ENCODE measurements at regions not wholly inside any gene's neighbourhood (a gene's known extent, or its start where the extent isn't known, plus 50 kb on each side); places are given as distances from the start of the nearest gene placed in this dataset.

DNA sequence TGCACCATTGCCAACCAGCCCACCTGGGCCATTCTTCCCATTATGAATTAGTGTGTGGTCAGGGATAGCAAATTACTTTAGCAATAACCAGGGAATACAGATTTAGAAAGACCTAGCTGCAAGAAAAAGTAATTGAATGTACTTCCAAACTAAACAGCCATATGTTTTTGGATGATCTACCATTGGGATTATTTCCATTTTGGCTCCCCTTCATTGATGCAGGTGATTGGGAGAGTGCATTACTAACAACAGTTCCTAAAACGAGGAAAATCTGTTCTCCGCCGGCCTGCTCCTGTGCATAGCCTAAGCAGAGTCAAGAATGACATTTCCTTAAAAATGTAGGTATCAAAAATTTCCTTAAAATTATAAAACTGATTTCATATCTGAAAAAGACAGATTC is 58.5 kb downstream of the MAIP1 start:
- no peak for DNase-seq

DNA sequence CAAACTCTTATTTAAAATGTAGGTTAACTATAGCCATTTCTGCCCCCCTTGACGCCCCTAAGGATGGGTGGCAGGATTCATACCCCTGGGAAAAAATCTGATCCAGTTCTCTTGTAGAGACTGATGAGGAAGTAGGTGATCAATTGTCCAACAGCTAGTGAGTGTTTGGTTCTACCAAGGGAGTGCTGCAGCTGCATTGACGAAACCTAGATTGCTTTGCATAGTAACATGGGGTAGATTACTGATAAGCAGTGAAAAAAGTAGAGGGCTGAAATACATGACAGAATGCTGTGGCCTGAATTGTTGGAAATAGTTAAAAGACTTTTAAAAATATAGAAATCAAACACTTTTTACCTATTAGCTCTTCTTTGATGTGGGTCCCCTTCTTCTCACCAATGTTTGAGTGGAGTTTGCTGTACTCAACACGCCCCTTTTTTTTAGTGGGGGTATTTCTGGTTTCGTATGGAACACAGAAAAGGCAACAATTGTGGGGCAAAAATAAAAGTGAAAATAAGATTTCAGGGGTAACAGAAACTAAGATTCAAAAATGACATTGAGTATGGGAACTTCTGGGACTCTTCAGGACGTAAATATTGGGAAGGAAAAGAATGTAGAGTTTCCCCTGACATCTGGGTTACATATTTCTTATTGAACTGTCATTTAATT is 66.2 kb downstream of the MAIP1 start:
- no peak for DNase-seq

DNA sequence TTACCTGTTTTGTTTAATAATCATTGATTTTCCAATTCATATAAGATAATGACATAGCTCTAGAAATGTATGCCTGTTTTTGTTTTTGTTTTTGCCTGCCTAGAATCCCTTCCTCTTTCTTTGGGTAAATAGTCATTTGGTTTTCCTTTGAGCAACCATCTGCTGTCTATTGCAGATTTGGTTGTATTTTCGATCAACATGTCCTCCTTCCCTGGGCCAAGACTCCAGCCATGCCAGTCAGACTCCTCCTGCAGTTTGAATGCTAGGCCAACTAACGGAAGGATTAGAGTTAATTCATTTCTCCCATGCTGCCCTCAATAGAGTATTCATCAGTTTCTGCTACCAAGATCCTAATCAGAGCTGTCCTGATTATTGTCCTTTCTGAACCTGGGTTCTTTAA is 67.1 kb downstream of the MAIP1 start:
- DNase-seq = no peak

DNA sequence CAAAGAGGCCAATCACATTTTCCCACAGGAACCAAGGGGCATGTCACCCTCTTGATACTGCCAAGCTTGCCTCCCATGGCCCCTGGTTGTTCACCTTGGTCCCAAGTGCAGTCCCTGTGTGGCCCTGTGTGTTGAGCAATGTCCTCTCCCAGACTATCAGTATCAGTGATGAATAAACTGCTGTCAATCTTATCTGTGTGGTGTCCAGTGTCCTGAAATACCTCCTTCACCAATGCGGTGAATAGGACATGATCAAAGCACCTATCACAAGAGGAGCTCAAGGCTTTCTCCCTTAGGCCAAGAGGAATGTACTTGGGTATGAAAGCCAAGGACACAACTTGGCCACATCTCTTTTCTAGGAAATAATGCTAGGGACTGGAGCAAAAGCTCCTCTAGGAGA is 68.2 kb downstream of the MAIP1 start:
- no peak for DNase-seq

DNA sequence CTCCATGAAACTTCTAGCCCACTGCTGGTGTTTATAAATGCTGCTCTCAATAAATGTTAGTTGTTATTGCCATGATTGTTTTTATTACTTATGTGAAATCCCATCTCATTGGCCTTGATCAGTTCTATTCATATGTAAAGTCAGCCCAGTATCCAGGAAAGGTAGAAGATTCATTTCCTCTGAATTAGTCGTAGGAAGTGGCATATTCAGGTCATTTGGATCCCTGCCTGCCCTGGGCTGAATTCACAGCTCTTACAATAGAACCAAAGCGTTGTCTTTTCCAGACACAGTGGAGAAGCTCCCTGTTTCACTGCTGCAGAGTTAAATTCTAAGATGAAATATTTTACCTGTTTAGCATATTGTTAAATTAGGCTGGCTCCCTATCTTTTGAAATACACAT is 70.3 kb downstream of the MAIP1 start:
- DNase-seq = no peak

DNA sequence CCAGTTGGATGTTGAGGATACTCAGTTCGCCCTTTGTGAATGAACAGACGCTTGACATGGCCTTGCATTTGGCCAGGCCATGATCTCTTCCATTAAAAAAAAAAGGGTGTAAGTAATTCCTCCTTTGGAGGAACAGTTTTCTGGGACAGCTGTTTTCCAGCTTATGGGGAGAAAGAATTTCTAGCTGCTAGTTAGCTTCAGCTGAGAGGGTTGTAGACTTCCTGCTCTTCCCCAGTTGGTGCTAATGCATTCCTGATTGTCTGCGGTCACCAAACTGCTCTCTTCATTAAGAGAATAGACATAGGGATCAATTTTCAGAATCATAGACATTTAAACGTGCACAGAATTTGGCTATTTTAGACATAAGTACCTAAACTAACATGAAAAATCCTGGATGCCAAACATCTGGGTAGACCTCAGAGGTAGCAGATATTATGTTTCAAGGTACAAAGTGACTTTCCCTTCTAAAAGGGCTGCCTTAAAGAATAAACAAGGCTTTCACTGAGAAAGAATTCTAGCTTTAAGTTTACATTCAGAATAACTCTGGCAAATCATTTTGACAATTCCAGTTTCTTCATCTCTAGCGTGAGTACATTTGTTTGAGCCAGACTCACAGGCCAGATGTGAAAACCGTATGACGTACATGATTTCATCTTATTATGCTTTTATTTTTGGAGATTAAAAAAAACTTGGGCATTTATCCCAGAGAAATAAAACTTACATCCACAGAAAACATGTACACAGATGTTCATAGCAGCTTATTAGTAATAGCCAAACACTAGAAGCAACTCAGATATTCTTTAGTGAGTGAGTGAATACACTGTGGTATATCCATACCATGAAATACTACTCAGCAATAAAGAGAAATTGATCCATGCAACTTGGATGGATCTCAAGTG is 71.2 kb downstream of the MAIP1 start:
- no peak for DNase-seq

DNA sequence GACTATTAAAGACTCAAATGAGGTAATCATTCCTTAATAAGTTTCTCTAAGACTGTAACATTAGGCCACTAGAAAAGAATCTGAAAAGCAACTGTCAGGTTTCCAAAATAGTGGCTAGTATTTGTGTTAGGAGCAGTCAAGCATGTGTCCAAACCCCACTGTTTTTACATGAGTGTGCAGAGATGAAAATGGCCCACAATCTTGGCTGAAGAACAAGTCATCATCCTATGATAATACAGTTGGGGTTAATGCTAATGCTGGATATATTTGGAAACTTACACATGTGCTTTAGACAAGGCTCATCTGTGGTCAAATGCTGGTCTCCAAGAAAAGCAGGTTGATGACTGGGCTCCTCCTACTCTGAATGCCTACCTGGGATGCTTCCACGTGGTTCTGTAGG is 73.6 kb downstream of the MAIP1 start:
- DNase-seq = no peak

DNA sequence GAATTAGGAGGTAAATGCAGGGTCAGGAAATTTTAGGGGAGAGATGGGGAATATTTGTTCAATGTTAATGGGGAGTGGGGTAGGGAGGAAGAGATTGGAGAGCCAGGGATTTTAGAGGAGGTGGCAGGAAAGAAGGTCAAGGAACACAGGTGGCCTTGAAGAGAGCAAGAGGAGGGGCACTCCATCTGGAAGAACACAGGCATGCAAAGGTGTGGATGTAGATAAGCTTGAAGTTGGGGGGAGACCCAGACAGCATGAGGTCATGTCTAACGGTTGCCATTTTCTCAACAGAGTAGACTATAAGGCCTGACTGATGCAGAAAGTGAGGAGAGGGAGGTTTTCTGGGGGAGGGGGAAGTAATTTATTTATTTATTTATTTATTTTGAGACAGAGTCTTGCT is 77.5 kb downstream of the MAIP1 start:
- no peak for DNase-seq

DNA sequence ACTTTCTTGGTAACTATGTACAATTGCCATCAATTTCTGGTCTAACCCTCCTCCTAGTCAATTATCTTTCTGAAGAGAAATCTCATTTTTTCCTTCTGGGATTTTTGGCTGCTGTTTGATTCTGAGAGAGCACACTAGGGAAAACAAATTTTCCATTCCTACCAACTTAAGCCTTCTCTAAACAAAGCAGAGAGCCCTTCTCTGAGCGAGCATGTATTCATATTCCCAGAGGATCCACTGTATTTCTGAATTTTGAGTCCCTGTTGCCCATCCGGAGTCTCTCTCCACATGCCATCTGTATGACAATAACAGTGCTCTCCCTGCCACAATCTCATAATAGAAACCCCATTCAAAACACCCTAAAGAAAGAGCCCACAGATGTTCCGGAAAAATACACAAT is 78.5 kb downstream of the MAIP1 start:
- no peak for DNase-seq

DNA sequence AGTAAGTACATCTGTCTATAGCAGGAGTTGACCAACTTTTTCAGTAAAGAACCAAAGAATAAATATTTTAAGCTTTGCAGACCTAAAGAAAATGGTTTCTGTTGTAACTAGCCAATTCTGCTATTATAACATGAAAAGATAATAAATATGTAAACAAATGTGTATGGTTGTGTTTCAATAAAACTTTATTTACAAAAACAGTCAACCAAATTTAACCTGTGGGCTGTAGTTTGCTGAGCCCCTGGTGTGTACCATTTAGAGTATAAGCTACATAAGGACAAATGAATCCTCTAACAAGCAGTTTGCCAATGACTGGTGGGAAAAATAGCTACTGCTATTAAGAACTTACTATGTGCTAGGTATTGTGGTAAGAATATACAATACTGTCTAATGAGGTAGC is 79.4 kb downstream of the MAIP1 start:
- no peak for DNase-seq

DNA sequence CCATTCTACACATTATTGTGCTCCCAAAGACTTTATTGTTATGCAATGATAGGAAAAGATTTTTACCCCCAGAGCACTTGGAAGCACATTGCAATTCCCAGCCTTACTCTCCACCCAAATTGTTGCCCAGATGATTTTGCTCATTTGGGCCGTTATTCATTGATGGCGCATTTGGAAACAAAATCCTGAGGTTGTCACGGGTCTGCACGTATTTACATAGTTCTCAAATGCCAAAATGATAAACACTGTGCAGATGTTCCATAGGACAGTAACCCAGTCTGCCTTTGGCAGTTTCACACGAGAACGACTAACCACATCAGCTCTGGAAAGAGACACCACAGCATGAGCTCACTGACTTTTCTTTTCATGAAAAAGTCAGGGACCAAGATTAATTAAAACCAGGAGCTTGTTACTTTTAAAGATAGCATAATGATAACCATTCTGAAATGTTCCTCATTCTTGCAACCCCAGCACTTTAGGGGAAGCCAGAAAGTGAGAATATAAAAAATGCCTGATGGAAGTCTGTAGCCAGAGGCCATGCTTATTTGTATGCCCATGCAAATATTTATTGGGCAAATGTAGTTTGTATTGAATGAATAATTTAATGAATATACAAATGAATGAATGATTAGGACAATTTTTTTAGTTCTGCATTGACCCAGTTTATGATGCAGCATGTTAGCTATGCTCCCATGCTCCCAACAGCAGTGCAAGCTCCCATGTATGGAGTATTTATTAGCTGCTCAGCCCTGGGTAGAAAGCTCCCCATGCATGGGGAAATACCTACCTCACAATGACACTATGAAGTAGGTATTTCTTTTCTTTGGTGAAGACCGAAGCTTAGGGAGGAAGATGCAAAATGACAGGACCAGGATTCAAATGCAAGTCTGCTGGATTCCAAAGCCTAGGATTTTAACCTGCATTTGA is 84.6 kb downstream of the MAIP1 start:
- DNase-seq = peak; percentile 14

DNA sequence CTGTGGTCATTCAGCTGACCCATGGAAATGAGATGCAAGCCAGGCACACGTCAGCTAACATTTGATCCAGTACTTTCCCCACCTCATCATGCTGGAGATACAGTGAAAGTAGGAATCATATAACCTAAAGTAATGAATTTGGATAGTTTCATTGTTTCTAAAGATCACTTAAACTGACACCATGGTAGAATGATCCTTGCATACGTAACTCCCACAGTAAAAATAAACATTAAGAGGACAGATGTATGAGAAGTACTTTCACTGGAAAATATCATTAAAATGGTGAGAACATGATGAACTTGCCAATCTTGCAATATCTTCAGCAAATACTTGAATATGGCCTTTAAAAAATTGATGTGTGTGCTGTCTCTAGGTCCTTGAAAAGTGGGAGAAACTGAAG is 85.4 kb downstream of the MAIP1 start:
- no peak for DNase-seq

DNA sequence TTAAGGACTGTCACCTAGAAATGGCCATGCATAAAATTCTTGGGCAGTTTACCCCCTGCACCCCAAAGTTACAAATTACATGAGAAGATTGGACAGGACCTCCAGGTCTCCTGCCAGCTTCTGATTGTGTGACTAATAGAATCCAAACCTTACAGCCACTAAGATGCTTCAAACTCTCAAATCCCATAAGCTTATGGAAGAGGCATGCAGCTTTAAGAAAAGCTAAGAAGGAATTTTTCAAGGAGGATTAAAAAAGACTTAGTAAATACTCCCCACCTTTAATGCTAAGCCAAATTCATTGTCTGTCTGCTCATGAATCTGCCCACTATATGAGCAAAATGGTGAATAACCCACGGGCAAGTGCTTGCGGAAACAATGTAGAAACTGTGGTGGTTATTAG is 86.3 kb downstream of the MAIP1 start:
- DNase-seq = no peak

DNA sequence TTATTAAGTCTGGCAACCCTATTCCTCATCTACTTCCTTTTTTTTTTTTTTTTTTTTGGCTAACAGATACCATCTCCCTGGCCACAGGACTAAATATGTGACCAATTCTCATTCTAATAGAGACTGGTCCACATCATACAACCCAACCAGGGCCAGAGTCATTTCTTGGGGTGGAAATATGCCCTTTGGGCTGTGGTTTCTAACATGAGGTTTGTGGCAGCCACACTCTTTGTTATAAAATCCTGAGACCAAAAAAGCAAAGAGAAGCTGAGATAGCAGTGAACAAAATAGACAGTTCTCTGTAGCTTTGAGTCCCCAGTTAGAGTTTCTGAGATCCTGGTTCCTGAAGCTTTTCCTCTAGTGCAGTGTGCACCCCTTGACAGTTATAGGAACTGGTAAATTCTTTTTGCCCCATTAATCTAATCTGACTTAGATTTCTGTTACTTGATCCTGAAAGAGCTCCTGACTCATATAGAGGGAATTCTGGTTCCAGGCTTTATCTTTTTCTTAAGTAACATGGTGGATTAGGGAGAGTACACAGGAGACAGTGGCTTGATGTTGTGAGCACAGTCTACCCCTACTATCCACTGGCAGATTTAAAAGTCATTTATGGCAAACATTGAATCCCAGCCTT is 86.8 kb downstream of the MAIP1 start:
- DNase-seq = no peak

DNA sequence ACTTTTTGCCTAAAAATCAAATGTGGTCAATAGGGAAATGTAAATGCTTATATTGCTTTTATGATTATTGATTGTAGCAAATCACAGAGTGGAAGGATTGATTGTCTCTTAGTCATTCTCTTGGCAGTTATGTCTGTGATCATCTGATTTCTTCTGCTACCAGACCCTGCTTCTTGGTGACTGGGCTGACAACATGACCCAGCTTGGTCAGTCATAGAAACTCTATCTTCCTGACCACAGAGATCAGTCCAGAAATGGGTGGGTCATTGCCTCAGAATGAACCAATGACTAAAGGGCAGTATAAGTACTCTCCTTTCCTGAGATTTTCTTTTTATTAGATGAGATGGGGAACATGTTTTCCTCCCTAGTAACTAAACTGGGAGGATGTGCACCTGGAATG is 87.6 kb downstream of the MAIP1 start:
- no peak for DNase-seq

DNA sequence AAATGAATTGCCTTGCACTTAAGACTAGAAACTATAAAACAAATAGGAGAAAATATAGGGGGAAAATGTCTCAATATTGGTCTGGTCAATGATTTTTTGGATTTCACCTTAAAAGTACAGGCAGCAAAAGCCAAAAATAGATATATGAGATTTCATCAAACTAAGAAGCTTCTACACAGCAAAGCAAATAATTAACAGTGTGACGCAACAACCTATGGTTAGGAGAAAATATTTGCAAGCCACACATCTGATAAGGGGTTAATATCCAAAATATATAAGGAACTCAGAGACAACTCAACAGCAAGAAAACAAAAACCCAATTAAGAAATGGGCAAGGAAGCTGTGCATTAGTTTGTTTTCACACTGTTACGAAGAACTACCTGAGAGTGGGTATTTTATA is 89.1 kb downstream of the MAIP1 start:
- no peak for DNase-seq

DNA sequence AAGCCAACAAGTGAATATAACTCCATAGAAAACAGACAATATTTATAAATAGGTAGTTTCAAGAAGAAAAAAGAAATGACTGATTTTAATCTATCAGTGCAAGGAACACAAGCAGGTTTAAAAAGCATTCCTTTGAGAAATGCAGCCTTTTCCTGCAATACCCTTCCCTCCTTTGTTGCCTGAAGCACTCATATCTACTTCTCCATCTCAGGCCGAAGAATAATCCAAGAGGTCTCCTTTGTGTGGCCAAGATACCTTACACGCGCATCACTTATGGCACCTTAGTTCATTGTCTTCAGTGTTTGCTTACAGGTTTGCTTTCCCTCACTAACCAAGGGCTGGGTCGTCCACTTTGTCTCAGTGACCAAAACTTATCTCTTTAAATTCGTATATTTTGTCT is 93.0 kb downstream of the MAIP1 start:
- no peak for DNase-seq

DNA sequence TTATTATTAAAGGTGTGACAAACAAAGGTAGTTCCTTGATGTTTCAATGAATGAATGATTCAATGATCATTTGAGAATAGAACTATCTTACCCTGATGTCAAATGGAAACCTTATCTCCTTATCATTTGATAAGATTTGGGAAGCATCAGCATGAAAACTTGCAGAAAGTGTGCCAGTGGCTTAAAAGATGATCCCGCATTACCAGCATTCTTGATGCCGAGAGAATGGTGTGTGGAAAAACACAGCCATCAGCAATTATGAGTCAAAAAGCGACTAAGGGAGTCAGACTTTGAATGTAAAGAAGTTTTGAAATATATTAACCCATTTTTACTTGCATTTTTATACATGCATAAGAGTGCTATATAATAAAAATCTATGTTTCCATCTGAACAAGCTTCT is 93.7 kb downstream of the MAIP1 start:
- DNase-seq = no peak

DNA sequence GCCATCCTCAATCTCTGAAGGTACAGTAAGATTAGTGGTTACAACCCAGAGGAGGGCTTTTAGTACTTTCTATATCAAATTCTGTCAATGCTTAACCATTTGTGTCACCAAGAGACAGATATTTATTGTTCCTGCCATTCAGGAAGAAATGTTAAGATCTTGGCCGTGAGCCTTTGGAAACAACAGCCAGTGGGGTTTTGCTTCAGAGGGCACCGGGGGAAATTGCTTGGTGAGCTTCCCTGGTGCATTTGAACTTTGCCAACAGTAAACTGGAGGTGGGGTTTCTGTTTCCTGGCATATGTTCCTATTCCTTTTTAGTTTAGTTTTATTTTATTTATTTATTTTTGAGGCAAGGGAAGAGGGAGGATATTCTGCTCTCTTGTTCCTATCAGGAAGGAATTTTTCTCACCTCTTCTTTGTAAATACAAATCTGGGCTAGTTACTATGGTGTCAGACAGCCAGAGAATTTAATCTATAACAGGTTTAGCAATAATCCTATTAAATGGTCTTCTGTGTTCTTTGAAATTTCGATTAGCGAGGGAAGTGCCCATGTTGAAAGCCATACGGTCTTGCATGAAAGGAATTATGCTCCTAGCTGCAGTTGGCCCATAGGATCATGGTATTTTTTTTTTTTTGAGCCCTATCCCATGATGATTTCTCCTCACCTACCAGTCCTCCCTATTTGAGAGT is 95.7 kb downstream of the MAIP1 start:
- DNase-seq = no peak

DNA sequence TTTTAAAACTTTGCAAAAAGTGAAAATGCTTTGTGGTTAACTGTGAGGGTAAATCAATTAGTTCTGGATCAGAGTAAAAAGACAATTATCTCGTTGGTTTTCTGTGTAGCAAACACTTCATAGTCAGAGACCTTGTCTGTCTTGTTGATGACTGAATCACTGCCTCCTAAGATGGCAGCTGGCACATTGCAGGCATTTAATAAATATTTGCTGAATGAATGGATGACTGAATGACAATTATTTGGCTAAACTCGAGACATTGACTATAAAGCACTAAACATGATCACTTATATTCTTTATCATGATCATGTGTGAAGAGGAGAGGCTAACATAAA is 96.2 kb downstream of the MAIP1 start:
- no peak for DNase-seq

DNA sequence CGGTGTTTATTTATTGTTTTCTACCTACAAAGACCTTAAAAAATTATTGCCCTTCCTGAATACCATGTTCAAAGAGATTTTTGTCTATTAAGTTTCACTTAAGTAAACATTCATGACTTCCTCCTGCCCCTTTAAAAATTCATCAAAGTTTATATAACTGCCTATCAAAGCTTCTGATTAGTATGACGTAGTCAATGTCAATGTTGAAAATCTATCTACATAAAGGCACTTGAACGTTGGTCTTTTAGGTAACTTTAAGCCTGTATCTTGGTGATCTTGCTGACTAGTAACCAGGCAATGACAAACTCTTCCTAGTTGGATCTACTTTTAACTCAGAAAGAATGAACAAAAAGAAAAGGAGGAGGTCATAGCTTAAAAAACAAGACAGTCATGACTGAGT is 97.2 kb downstream of the MAIP1 start:
- no peak for DNase-seq

DNA sequence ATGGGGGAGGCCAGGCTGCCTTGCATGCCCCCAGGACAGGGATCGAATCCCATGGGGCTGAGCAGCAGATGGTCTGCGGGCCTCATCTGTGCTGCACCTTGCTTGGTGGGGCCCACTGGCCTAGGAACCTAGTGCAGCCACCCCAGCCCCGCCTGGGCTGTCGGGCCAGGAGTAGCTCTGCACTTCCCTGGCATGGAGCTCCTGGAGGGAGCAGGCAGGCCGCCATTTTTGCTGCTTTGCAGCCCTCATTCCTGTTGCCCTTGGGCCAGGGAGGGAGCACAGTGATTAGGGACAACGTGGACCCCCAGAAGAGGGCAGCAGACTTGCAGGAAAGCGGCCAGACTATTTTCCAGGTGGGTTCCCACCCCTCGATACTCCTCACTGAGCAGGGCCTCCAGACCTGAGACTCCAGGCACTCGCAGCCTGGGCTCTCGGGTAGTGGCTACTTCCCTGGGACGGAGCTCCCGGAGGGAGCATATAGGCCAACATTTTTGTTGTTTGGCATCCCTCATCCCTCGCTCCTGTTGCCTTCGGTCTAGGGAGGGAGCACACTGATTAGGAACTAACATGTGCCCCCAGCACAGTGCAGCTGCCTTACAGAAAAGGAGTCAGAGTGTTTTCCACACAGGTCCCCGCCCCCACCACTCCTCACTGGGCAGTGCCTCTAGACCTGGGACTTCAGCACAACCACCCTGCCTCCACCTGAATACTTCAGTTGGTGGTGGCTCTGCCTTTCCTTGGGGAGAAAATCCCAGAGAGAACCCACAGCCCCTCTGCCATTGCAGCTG is 99.5 kb downstream of the MAIP1 start:
- DNase-seq = no peak
